NCI-H2107 treated with DMSO at 0.1 percent for 48 hours (cell line): ENCODE measurements at regions not wholly inside any gene's neighbourhood (a gene's known extent, or its start where the extent isn't known, plus 50 kb on each side); places are given as distances from the start of the nearest gene placed in this dataset.
"Not testable (repeated sequence)": the region's sequence is repeated elsewhere in the genome, so short reads cannot be mapped to it uniquely, and the experiment has no call there.

ENCODE experiments used
- DNase-seq: peaks from one replicate; lab custom pipeline; 2025; ENCODE audit not compliant: unreplicated experiment; lab: John Stamatoyannopoulos, UW

DNA sequence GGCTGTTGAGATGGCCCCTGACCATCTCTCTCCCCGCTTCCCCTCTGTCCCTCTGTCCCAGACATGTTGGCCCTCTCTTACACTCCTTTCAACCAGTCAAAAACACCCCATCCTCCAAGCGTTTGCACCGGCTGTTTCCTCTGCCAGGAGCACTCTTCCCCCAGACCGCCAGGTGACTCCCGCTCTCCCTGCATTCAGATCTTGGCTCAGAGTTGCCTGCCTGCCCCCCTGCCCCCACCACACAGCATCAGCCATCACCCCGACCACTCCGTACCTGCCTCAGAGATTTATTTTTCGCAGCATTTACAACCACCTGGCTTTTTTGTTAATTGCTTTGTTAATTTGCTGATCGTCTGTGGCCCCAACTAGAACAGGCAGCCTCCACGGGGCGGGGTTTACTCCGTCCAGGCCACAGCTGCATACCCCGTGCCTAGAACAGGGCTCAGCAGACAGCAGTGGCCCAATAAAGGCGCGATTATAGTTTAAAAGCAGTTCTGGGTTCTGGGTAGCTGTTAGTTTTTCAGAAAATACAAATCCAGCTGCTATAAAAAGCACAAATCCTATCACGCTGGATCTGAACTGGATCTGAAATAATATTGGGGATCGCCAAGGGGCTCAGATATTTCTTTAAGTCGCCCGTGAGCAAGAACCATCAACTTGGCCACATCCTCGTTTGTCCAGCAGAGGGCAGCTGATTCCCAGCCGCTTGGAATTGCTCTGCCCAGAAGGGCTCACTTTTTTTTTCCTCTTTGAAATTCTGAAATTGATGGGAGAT is 173.6 kb downstream of the IRF8 start:
- peak; percentile 4 for DNase-seq

DNA sequence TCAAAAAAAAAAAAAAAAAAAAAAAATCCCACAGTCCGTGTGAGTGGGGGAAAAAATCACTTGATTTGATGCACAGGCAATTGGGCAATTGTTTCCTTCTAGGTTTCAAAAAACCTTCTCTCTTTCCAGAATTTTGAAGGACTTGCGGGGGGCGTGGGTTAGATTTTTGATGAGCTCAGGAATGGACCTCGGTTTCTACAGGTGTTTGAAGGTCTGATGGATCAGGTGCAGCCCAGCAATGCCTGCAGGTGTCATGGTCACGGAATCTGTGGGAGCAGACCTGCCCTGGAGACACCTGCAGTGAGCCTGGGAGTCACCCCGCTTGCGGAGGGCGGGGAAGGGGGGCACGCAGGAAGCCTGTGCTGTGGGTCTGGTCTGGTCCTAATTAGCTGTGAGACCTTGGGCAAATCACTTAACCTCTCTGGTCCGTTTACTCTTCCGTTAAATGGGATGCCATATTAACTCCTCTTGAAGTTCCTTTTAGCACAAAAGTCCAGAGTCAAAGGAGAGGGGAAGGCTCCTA is 174.2 kb downstream of the IRF8 start:
- no peak for DNase-seq

DNA sequence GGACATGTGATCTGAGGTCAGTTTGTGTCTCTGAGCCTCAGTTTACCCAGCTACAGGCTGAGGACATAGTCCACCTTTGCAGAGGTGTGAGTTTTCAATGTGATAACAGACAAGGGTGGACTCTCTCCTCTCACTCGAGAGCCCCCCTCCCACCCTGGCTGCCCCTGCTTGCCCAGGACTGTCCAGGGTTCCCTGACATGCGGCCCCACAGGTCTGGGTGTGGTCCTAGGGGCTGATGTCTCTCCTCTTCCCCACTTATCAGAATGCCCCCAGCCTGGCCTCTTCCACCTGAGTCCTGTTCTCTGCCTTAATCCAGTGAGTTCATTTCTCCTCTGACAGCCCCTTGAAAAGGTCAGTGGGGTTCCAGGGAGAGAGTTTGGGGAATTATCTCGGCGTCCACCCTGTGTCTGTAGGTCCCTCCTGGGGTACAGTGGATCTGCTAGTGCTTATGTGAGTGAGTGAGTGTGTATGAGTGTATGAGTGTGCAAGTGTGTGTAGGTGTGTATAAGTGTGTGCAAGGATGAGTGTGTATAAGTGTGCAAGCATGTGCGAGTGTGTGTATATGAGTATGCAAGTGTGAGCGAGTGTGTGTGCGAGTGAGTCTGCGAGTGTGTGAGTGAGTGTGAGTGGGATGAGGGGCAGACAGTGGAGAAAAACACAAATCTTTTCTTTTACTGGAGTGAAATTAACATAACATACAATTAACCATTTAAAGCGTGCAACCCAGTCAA is 175.0 kb downstream of the IRF8 start:
- DNase-seq, result no peak

DNA sequence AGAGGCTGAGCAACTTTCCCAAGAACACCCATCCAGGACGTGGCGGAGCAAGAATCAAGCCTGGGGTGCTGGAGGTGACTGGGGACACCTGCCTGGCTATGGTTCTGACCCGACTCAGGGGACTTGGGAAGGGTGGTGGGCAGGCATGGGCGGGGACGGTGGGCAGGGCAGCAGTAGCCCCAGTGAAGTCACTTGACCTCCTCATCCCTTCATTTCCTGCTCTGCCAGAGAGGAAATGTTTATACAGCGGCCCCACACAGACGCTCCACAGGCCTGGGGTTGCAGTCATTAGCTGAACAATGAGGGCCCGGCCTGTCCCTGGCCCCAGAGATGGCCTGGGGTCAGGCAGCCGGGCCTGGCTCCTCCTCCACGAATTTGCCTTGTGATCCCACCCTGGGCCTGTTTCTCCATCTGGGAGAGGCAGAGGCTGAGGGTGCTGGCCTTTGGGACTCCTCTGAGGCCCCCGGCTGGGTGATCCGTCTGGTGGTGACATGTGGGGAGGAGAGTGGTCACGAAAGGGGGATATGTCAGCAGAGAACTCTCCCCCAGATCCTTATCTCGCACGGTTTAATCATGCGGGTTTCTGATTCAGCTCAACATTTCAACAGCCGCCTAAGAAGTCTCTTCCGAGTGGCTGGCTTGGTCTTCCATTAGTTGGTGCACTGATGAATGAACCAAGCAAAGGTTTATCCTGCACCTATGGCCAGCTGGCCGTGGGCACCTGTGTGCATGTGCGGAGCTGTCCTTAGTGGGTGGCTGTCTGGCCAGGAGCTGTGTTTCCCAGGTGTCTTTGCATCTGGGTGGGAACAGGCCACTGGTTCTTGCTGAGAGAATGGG is 175.9 kb downstream of the IRF8 start:
- no peak for DNase-seq

DNA sequence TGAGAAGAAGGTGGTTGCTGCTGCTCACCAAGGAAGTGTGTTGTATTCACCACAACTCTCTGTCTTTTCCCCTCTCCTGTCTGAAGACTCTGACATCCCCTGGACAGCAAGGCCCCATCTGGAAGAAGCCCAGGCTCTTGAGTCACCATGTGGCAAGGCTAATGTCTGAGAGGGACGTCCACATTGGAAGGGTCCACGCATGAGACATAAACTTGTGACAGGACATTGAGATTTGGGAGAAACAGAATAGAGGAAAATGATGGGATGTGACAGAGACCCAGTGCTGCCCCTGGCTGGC is 176.5 kb downstream of the IRF8 start:
- DNase-seq, result no peak

DNA sequence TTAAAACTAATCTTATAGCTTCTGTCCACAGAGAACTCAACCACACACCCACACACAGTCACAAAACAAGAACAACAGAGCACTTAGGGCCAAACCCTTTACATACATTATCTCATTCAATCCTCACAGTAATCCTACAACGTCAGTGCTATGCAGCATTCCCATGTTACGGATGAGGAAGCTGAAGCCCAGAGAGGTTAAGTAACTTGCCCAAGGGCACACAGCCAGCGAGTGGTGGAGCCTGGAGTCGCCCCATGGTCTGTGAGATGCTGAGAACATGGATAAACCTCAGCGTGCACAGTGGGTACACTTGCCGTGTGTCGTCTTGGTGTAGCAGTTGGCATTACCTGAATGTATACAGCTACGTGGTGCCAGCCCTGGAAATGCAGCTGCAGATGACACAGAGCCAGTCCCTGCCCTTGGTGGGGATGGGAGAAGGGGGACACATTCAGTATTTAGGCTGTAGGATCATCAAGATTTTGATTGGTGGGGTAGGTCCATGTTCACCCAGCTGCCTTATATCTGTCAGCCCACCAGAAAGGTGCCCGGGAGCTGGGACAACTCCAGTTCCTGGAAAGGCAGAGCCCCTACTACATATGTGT is 177.0 kb downstream of the IRF8 start:
- DNase-seq, result no peak

DNA sequence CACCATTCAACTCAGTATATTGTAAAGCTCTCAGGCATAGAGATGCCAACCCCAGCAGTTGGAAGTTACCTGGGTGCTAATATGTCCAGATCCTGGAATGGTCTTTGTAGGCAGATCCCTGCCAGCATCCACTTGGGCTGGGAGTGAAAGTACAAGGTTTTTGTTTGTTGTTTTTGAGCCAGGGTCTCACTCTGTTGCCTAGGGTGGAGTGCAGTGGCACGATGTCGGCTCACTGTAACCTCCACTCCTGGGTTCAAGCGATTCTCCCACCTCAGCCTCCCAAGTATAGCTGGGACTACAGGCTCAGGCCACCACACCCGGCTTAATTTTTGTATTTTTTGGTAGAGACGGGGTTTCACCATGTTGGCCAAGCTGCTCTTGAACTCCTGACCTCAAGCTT is 177.6 kb downstream of the IRF8 start:
- no peak for DNase-seq

DNA sequence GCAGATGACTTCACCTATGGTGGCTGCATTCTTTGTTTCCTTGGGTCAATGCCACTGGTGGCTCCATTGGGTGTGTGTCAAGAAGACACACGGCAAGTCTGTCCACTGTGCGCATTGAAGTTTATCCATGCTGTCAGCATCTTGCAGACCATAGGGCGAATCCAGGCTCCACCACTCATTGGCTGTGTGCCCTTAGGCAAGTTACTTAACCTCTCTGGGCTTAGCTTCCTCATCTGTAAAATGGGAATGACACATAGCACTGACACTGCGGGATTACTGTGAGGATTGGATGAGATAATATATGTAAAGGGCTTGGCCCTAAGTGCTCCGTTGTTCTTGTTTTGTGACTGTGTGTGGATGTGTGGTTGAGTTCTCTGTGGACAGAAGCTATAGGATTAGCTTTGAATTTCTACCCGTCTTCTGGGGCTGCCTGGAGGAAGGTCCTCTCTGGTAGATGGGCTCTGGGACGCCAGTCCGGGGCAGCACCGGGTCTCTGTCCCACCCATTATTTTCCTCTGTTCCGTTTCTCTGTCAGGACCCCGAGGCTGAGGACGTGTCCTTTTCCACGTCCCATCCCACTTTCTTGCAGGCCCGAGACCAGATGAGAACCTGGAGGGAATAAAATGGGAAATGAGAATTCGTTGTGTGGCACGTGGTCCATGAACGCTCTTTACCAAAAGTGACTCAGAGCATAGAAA is 178.4 kb downstream of the IRF8 start:
- no peak for DNase-seq

DNA sequence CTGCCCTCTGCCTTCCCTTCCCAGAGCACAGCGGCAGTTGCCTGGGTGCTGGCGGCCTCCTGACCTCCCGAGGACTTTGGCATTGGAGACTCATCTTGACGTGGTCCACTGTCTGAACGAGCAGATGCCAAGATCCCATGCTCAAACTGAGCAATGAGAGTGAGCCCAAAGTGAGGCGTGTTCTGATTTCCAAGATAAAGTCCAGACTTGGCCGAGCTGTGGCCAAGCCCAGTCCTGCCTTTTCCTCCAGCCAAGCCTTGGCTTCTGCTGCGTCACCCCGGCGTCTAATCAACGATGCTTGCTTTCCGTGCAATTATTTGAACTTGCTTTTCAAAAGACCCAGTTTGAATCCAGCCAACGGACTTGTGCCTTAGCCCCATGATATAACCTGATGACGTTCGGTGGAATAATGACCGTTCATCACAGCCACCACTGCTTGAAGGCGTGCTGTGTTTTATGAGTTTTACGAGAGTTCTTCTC is 179.2 kb downstream of the IRF8 start:
- no peak for DNase-seq

DNA sequence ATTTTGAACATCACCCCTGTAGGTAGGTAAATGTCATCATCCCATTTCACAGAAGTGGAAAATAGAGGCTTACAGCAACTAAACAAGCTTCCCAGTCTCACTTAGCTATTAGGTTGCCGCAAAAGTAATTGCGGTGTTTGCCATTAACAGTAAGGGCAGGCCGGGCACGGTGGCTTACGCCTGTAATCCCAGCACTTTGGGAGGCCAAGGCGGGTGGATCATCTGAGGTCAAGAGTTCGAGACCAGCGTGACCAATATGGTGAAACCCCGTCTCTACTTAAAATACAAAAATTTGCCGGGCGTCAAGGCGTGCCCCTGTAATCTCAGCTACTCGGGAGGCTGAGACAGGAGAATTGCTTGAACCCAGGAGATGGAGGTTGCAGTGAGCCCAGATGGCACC is 179.7 kb downstream of the IRF8 start:
- DNase-seq, result not testable (repeated sequence)

DNA sequence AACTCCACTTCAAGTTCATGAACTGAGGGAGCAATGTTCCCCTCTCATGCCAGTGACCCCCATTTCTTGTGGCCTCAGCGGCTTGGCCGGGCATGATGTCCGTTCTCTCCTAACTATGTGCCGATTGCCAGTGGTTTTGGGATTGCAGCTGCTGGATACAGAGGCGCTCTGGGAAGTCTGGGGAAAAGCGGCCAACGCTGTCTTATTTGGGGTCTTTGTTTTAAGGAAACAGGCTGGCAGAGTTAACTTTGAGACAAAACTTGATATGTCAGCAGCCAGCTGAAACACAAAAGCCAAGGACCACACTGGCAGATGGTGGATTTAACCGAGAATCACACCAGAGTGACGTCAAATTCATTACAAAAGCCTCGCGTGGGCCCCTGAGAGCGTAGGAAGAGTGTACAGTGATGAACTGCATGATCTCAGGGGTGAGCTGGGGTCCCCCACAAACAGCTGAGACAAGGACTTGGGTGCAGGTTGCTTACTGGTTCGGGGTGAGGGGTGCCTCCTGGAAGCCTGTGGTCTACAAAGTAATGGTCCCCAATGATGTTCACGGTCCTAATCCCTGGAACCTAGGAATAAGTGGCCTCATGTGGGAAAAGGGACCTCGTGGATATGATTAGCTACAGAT is 180.4 kb downstream of the IRF8 start:
- DNase-seq, result no peak

DNA sequence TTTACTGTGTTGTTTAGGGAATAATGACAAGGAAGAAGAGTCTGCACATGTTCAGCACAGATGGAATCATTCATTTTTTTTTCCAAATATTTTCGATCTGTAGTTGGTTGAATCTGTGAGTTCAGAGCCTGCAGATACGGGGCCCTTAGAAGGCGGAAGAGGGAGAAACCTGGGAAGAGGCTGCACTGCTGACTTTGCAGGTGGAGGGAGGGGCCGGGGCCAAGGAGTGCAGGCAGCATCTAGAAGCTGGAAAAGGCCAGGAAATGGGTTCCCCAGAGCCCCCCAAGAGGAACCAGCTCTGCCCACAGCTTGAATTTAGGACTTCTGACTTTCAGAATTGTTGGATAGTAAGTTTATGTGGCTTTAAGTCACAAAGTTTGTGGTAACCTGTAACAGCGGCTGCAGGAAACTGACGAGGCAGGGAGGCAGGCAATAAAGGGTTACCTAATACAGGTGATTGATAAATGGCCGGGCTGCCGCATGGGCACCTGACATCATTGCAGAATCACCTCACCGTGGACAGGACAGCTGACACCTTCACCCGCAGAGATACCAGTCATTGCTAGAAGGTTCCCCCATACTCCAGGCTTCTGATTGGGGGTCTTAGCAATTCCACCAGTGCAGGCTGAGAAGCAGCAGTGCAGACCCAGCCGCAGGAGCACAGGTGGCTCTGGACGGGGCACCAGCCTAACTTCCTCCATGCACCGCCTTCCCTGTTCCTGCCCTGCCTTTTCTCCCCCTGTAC is 181.3 kb downstream of the IRF8 start:
- no peak for DNase-seq

DNA sequence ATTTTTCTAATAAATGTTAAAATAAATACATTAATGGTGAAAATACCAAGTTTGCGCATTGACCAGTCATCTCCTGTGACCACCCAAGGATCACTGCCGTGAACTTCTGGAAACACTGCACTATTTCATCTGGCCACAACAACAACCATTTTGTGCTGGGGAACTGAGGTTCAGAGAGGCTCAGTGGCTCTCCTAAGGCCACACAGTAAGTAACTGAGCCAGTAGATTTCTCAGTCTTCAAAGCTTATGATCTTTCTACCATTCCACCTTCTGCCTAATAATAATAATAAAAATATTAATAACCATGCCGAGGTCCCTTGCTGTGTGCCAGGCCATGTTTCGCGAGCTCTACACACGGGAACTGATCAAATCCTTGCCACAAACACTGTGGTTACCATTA is 182.0 kb downstream of the IRF8 start:
- no peak for DNase-seq

DNA sequence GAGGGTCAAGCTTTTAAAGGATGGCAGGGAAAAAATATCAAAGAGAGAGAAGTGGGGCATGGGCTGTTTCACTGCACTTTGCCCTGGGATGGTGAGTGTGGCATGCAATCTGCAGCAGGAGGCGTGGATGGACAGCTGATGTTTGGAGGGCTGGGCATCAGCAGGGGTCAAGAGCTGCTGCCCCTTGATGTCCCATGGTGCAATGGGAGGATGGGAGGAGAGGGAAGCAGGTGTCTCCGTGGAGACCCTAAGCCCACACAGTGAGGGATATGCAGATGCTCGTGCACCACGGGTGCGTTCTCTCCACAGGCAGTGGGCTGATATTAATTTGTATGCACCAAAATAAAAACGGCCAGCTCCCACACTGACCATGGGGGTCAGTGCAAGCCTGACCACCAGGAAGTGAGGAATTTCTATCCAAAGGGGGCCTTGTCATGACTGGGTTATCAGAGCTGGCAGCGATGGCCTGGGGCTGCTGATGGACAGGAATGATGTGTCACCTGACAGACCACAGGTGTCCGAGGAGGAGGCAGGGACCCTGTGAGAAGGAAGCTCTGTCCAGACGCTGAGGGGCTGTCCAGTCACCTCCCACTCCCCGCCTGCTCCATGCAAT is 183.6 kb downstream of the IRF8 start:
- DNase-seq, result no peak

DNA sequence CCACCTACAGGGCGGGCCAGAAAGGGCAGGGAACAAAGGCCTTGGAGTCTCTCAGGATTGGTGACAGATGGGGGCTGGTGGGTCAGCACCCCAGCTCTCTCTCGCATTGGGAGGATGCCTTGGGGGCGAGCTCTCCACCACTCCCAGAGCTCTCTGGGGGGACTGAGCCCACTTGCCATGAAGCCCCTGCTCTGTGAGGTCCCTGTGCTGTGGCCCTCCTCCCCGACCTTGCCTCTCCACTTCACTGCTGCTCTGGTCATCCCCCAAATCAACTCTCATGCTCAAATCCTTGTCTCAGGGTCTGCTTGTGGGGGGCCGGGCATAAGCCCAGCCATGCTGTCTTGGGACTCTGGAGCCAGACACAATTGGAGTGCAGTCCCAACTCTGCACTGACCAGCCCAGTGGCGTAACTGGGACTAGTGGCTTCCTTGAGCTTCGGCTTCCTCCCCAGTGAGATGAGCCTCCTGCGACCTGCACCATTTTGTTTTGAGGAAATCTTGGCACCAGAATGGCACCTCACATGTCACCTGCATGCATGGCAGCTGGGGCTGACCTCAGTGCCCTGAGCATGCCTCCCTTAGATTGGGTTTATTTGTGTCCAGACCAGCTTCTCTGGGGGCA is 184.5 kb downstream of the IRF8 start:
- DNase-seq, result no peak

DNA sequence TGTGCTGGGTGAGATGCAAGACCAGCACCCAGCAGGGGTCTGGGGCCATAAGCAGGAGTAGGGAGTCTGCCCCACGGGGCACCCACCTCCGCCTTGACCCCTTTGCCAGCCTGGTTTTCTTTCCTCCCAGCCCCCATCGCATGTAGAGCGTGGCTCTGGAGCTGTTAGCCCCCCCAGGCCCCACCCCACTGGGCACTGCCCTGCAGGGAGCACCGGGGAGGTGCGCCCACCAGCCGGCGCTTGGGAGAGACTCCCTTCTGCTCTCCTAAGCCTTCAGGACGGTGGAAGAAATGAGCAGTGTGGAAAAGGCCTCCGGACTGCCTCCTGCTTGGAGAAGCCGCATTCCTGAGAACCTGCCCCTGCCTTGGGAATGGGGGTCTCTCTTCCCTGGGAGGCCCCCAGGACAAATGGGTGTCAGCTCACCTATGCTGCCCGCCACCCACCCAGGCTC is 186.2 kb downstream of the IRF8 start:
- DNase-seq, result no peak

DNA sequence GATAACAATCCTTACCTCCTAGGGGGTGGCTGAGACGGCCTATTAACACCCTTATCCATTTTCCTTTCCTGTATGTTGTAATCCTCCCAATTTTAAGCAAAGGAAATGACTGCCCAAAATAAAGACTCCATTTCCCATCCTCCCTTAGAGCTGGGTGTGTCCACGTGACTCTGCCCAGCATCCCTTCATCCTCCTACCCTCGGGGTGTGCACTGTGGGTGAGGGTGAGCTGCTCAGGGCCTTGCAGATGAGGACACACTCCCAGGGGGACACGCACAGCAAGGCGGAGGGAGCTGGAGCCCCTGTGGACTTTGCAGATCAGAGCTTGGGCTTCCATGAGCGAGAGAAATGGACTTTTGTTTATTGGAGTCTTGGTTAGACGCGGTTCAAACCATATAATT is 186.8 kb downstream of the IRF8 start:
- no peak for DNase-seq

DNA sequence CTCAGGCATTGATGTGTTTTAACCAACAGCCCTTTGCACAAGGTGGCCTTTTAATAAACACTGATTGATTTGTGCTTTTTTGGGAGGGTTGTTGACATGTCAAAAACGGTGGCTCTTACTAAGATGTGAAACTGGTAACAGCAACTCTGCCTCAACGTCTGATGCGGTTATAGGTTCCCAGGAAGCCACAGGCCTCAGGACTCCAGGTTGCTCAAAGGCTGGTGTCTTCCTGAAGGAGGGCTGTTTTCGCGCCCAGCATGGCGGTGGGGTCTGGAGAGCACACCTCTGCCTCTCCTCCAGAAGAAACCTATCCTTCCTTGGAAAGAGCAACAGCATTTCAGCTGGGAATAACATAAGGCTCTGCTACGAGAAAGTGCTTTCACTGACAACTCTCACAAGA is 187.5 kb downstream of the IRF8 start:
- DNase-seq, result no peak
